ENCODE measurements at regions not wholly inside any gene's neighbourhood (a gene's known extent, or its start where the extent isn't known, plus 50 kb on each side); places are given as distances from the start of the nearest gene placed in this dataset.
"Not testable (repeated sequence)": the region's sequence is repeated elsewhere in the genome, so short reads cannot be mapped to it uniquely, and the experiment has no call there.

DNA sequence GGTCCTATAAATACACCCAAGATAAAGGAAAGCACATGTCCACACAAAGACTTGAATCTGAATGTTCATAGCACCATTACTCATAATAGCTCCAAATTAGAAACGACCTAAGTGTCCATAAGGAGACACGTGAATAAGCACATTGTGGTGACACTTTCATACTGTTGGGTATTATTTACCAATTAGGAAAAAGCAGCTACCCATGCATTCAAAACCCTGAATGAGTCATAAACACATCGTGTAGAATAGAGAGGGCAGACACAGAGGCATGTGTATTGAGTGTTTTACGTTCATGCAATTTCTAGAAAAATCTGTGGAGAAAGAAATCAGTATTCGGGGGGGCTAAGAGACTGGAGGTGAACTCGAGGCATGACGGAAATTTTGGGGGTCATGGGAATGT, 396.7 kb downstream of the THBS2 start:
- no peak overlapping the region for H3K27ac ChIP-seq
- TF ChIP-seq, protein P1, sequence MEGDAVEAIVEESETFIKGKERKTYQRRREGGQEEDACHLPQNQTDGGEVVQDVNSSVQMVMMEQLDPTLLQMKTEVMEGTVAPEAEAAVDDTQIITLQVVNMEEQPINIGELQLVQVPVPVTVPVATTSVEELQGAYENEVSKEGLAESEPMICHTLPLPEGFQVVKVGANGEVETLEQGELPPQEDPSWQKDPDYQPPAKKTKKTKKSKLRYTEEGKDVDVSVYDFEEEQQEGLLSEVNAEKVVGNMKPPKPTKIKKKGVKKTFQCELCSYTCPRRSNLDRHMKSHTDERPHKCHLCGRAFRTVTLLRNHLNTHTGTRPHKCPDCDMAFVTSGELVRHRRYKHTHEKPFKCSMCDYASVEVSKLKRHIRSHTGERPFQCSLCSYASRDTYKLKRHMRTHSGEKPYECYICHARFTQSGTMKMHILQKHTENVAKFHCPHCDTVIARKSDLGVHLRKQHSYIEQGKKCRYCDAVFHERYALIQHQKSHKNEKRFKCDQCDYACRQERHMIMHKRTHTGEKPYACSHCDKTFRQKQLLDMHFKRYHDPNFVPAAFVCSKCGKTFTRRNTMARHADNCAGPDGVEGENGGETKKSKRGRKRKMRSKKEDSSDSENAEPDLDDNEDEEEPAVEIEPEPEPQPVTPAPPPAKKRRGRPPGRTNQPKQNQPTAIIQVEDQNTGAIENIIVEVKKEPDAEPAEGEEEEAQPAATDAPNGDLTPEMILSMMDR (IDR thresholded peaks at IDR 0.05), result no peak
- no peak for TF ChIP-seq POLR2A (IDR thresholded peaks at IDR 0.05)
- no peak for TF ChIP-seq POLR2AphosphoS5 (IDR thresholded peaks at IDR 0.05)
- WGBS, result 74% methylated on average over 7 of the region's 7 CpGs
- H3K4me1 ChIP-seq (replicated peaks), result no peaks in the 10 kb centered on the region
- no peak overlapping the region for H3K4me3 ChIP-seq
- intact Hi-C loops (cut with DNase I), result no loop called here
- H3K36me3 ChIP-seq, result no peaks in the 10 kb centered on the region
- no peaks in the 10 kb centered on the region for H3K9me3 ChIP-seq
- no peak for DNase-seq (ENCODE audit: low spot score)
- no peaks in the 10 kb centered on the region for H3K27me3 ChIP-seq (replicated peaks; ENCODE audit: insufficient read depth)

DNA sequence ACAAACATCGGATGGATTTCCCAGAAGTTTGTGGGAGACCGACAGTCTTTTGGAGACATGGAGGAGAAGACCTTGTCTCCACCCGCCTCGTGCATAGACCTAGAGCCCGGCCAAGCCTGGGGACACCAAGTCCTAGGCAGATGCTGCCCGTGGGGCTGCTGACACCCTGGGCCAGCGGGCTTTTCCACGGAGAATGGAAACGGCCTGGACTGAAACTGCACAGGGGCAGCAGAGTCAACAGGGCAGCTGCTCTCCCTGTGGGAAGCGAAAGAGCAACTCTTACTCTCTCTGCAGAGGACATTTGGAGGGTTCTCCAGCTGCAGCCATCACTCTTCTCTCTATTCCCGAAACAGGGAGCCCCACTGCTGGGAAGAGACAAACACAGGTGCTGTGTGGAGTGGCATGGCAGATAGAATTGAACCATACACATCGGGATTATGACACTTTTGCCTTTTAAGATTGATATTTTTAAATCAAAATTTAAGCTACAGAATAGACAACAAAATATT, 401.2 kb downstream of the THBS2 start:
- TF ChIP-seq POLR2A (IDR thresholded peaks at IDR 0.05) (no peak), POLR2AphosphoS5 (IDR thresholded peaks at IDR 0.05) (no peak)
- TF ChIP-seq, protein P1 (IDR thresholded peaks at IDR 0.05), result no peak
- Histone ChIP-seq H3K4me1 (replicated peaks) (no peaks in the 10 kb centered on the region), H3K4me3 (no peak overlapping the region), H3K27ac (peak overlapping the region; percentile 5 to 27), H3K27me3 (replicated peaks; ENCODE audit: insufficient read depth) (no peaks in the 10 kb centered on the region), H3K36me3 (no peaks in the 10 kb centered on the region), H3K9me3 (no peaks in the 10 kb centered on the region)
- intact Hi-C loops (cut with DNase I), result no loop called here
- no peak for DNase-seq (ENCODE audit: low spot score)
- 60% methylated on average over 12 of the region's 12 CpGs for WGBS

DNA sequence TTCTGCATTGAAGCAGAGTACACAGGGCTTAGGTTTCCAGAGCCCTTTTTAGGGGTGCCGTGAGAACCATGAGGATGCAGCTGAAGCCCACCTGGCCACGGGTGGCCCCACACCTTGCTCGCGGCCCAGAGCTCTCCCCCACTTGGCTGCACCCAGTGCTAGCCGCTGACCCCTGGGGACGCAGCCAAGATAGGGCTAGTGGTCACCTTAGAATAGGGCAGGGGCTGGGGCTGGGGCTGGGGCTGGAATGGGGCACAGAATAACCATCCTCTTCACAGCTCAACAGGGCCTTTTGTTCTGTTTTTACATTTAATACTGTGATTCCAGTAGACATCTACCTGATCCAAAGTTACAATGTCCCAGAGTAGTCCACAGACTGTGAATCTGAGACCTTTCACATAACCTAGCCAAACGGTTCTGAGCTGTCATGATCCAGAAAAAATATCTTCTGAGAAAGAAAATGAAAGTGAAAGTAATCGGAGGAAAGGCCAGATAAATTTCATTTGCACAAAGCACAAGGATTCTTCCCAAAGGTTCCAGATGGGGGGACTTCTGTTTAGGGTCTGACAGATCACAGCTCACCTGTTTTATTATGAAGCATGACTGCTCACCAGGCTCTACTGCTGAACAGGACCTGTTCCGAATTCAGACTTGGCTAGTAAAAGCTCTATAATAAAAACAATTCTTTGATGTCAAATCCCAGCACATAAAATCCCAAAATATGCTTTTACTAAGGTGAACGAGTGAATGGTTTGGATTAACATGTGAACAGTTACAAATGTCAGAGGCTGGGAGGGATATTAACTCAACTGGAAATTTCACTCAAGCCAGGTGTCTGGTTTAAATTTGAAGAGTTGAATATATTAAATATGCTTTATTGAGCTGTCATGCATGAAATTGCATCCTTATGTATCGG, 401.9 kb downstream of the THBS2 start:
- intact Hi-C loops (cut with DNase I), result no loop called here
- Histone ChIP-seq H3K27me3 (replicated peaks; ENCODE audit: insufficient read depth) (no peaks in the 10 kb centered on the region), H3K4me3 (peak overlapping the region in 1 of 2 donors; percentile 11), H3K4me1 (replicated peaks) (no peaks in the 10 kb centered on the region), H3K27ac (peak overlapping the region; percentile 5 to 27), H3K9me3 (no peaks in the 10 kb centered on the region), H3K36me3 (no peaks in the 10 kb centered on the region)
- WGBS, result 50% methylated on average over 9 of the region's 11 CpGs
- DNase-seq (ENCODE audit: low spot score), result no peak
- TF ChIP-seq POLR2AphosphoS5 (IDR thresholded peaks at IDR 0.05) (no peak), POLR2A (IDR thresholded peaks at IDR 0.05) (no peak)
- TF ChIP-seq, protein P1 (IDR thresholded peaks at IDR 0.05), result no peak

DNA sequence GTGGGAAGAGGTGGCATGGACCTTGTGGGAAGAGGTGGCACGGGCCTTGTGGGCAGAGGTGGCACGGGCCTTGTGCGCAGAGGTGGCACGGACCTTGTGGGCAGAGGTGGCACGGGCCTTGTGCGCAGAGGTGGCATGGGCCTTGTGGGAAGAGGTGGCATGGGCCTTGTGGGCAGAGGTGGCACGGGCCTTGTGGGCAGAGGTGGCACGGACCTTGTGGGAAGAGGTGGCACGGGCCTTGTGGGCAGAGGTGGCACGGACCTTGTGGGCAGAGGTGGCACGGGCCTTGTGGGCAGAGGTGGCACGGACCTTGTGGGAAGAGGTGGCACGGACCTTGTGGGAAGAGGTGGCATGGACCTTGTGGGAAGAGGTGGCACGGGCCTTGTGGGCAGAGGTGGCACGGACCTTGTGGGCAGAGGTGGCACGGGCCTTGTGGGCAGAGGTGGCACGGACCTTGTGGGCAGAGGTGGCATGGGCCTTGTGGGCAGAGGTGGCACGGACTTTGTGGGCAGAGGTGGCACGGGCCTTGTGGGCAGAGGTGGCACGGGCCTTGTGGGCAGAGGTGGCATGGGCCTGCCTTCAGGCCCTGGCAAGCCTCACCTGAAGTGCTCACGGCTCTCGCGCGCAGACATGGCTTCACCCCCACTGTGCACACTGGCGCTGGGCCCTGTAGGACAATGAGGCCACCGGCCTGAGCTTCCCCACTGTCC, 403.5 kb downstream of the THBS2 start:
- H3K4me3 ChIP-seq; H3K27ac ChIP-seq; H3K36me3 ChIP-seq; intact Hi-C loops (cut with DNase I); H3K27me3 ChIP-seq (replicated peaks; ENCODE audit: insufficient read depth); H3K4me1 ChIP-seq (replicated peaks); DNase-seq (ENCODE audit: low spot score); H3K9me3 ChIP-seq: not testable (repeated sequence)
- 85% methylated on average over 26 of the region's 26 CpGs for WGBS

DNA sequence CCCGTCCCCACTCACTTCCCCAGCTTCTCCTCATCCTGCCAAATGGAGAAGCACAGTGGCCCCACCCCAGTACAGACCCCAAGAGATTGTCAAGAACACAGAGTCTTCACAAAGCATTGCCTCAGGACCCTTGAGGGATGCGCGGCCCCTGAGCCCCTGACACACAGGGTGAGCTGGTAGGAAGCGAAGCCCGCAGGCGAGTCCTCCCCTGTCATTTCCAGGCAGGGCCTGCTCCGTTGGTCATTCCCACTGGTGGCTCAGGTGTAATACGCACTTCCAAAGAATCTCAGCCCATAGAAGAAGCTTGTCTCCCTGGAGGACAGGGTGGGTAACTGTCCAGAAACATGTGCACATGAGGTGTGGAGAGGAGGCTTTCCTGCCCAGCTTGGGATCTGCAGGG, 404.2 kb downstream of the THBS2 start:
- H3K4me1 ChIP-seq (replicated peaks), result no peaks in the 10 kb centered on the region
- no peak overlapping the region for H3K27ac ChIP-seq
- H3K9me3 ChIP-seq, result no peaks in the 10 kb centered on the region
- TF ChIP-seq, protein P1 (IDR thresholded peaks at IDR 0.05), result no peak
- TF ChIP-seq POLR2AphosphoS5 (IDR thresholded peaks at IDR 0.05) (no peak), POLR2A (IDR thresholded peaks at IDR 0.05) (no peak)
- no peak for DNase-seq (ENCODE audit: low spot score)
- intact Hi-C loops (cut with DNase I), result no loop called here
- H3K36me3 ChIP-seq, result no peaks in the 10 kb centered on the region
- WGBS, result 94% methylated on average over 8 of the region's 8 CpGs
- no peak overlapping the region for H3K4me3 ChIP-seq
- H3K27me3 ChIP-seq (replicated peaks; ENCODE audit: insufficient read depth), result no peaks in the 10 kb centered on the region
